ENCODE measurements at regions not wholly inside any gene's neighbourhood (a gene's known extent, or its start where the extent isn't known, plus 50 kb on each side); places are given as distances from the start of the nearest gene placed in this dataset.
A peak's percentile ranks its signal among the peaks of the same experiment; 100 is the strongest.
"Not testable (repeated sequence)": the region's sequence is repeated elsewhere in the genome, so short reads cannot be mapped to it uniquely, and the experiment has no call there.

DNA sequence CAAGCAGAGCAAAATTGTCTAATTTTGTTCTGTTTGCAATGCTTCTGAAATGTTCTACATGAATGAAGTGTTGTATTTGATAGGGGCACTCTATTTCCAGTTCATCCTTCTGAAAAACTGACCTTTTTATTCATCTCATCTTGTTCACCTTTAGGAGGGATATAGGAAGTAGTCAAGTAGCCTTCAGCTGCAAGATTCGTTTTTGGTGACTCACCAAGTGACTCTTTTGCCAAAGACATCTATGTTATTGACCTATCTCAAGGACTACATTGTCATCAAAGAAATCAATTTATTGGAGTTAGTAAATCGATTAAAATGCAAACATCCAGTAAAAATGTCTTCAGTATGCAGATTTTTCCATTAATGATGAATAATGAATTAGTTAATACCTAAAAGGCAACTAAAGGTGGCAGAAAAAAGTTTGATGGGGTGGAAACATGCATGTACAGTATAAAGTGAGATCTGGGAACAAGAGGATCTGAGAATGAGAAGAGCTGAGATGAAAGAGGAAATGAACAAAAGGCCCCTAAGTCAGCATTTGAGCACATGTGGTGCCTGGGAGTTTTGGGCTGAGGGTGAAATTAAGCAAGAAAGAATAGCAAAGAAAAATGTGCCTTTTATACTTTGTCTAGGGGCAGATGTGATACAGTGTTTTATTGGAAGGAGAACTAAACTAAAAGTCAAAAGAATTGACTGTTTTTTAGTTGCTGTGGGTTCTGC is 255.1 kb upstream of the LINC00305 start:
- no peak for DNase-seq (ENCODE audit: extremely low spot score, insufficient read length, low read depth)
- FAIRE-seq = no peak

- DNase-seq (ENCODE audit: extremely low spot score, insufficient read length, low read depth) (no peak), FAIRE-seq (no peak)
These were observed 253.7 kb upstream of the LINC00305 start for GRCh38 chr18:64402636-64403035.

DNA sequence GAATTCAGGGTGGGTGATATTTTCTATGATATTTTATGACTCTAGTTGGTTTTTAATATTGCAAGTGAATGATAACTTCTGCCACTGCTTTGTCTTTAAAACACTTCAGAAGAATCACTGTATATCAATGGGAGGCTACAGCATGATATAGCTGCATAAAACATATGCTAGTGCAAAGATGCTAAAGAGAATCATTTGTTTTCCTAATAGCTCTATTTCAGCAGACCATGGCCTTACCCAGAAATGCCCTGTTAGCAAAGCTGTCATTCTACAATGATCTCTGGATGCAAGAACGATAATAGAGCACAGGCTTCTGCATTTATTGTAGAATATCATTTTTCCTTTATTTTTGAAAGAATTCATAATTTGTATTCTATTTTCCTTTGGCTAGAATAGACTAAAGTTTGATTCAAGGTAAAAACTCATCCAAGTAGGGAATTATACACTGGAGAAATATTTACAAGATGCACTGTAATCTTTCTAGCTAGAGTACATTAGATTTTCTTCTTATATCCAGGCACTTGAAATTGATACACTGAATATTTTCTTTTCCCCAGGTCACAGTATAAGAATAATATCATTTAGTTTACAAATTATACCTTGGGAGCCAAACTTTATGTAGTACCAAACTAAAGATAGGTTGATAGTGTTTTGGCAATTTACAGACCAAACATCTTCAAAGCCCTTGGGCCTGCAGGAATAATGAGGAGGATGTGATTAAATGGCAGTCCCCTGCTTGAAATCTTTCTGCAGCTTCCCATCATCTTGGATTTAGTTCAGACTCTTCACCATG is 252.6 kb upstream of the LINC00305 start:
- DNase-seq (ENCODE audit: extremely low spot score, insufficient read length, low read depth) (no peak), FAIRE-seq (no peak)

- FAIRE-seq = no peak
These were observed 250.7 kb upstream of the LINC00305 start for GRCh38 chr18:64399566-64399965.

GRCh38 chr18:64398320-64398719 is 249.4 kb upstream of the LINC00305 start:
- FAIRE-seq (no peak), DNase-seq (ENCODE audit: extremely low spot score, insufficient read length, low read depth) (no peak)

More at GRCh38 chr18:64399566-64399965, 250.7 kb upstream of the LINC00305 start:
- no peak for DNase-seq (ENCODE audit: extremely low spot score, insufficient read length, low read depth)

- FAIRE-seq = no peak
- no peak for DNase-seq (ENCODE audit: extremely low spot score, insufficient read length, low read depth)
These were observed 243.3 kb upstream of the LINC00305 start for GRCh38 chr18:64392202-64392601.

- FAIRE-seq = no peak
These were observed 235.2 kb upstream of the LINC00305 start for GRCh38 chr18:64384101-64384500.

GRCh38 chr18:64380117-64380516 is 231.2 kb upstream of the LINC00305 start:
- FAIRE-seq (peak; percentile 64), DNase-seq (ENCODE audit: extremely low spot score, insufficient read length, low read depth) (no peak)

More at GRCh38 chr18:64384101-64384500, 235.2 kb upstream of the LINC00305 start:
- DNase-seq (ENCODE audit: extremely low spot score, insufficient read length, low read depth) = no peak

DNA sequence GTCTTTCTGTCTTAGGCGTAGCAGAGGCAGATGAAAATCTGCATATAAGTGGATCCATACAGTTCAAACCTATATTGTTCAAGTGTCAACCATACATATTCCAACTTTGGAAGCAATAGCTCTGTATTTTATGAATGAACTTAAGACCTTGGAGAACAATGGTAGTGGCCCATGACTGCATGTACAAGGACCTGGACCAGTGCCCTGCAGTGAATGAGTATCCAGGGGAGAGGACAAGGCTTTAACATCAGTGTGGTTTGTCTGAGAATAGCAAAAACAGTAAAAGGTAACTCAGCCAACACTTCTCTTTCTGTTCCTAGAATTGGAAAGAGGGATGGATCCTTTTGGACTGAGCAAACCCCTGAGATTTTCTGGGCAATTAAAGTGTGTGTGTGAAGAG is 230.8 kb upstream of the LINC00305 start:
- DNase-seq (ENCODE audit: extremely low spot score, insufficient read length, low read depth) (no peak), FAIRE-seq (peak; percentile 57)

DNA sequence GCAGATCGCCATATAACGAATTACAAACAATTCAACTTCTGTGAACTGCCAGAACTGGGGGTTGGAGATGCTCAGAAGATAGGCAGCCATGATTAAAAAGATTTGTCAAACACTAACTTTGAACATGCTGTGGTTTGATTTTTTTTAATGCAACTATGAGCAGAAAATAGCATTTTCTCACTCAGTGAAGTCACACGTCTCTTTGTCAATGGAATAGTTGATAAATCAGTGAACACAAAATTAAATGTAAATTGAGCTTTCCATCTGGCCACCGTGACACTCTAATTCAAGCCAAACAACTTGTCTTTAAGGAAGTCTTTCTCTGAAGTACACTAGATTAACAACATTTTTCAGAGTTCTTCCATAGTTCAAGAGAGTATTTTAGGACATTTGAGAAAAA is 228.6 kb upstream of the LINC00305 start:
- FAIRE-seq (no peak), DNase-seq (ENCODE audit: extremely low spot score, insufficient read length, low read depth) (no peak)

- DNase-seq (ENCODE audit: extremely low spot score, insufficient read length, low read depth) = no peak
- FAIRE-seq = no peak
These were observed 224.0 kb upstream of the LINC00305 start for GRCh38 chr18:64372850-64373249.

DNA sequence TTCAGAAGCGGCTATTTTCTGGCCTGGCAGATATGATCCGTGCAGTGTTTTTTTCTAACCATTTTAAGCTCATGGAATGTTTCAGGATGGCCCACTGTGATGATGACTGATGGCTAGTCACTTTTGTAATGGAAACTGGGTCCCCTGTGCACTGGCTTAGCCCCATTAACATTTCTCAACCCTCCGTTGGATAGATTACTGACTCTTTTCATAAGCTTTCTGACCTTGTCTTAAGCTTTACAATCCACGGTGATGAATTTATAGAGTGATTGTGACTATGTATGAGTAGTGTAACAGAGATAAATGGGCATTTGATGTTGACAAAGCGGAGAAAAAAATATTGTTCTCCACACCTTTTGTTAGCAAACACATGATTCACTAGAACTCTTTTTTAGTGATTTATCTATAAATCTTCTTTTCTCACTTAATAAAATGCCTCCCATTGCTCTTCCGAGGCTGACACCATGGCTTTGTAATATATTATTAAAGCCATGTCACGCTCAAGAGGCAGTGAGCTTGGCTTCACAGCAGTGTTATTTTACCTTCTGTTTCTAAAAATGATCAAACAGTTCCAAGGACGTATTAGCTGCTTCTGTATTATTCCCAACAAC is 221.0 kb upstream of the LINC00305 start:
- DNase-seq (ENCODE audit: extremely low spot score, insufficient read length, low read depth); FAIRE-seq: not testable (repeated sequence)

GRCh38 chr18:64365106-64365505 is 216.2 kb upstream of the LINC00305 start:
- DNase-seq (ENCODE audit: extremely low spot score, insufficient read length, low read depth) = no peak

GRCh38 chr18:64337673-64338072 is 188.8 kb upstream of the LINC00305 start:
- DNase-seq (ENCODE audit: extremely low spot score, insufficient read length, low read depth) = no peak
- no peak for FAIRE-seq

More at GRCh38 chr18:64365106-64365505, 216.2 kb upstream of the LINC00305 start:
- no peak for FAIRE-seq

GRCh38 chr18:64337018-64337417 is 188.1 kb upstream of the LINC00305 start:
- no peak for DNase-seq (ENCODE audit: extremely low spot score, insufficient read length, low read depth)
- FAIRE-seq = no peak

DNA sequence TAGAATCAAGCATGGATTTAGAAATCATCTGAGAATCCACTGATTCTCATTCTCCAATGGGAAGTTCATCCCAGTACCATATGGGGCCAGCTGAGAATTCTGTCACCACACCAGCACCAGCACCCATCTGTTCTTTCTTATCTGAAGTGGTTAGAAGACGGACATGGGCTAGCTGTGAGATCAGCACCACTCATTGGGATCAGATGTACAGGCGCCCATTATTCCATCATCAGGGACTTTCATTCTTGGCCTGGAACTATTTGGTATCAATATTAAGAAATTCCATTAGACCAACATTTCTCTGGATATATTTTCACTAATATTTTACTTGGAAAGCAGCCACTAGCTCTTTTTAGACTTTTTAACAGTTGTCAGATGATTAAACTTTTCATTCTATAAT is 185.9 kb upstream of the LINC00305 start:
- FAIRE-seq = no peak

GRCh38 chr18:64333584-64333983 is 184.7 kb upstream of the LINC00305 start:
- FAIRE-seq = no peak
- DNase-seq (ENCODE audit: extremely low spot score, insufficient read length, low read depth) = no peak

More for the DNA sequence above, 185.9 kb upstream of the LINC00305 start:
- no peak for DNase-seq (ENCODE audit: extremely low spot score, insufficient read length, low read depth)

GRCh38 chr18:64332835-64333234 is 183.9 kb upstream of the LINC00305 start:
- DNase-seq (ENCODE audit: extremely low spot score, insufficient read length, low read depth) = no peak
- FAIRE-seq = no peak

- no peak for DNase-seq (ENCODE audit: extremely low spot score, insufficient read length, low read depth)
- no peak for FAIRE-seq
These were observed 182.5 kb upstream of the LINC00305 start for GRCh38 chr18:64331419-64331818.

DNA sequence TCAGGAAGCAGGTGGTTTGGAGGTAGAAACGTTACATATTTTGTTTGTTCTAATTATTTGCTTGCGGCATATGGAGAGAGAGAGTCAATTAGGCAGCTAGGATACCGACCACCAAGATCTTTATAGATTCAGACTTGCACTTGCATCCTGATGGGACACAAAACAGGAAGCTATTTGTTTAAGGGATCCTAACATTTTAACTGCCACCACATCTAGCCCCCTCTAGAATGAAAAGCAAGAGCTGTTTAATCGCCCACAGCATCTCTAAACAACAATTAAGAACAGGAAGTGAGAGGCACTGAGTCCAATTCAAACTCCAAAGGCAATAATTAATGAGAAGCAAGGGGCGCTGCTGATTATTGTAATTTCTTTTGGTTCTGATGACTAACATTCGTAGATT is 182.0 kb upstream of the LINC00305 start:
- DNase-seq (ENCODE audit: extremely low spot score, insufficient read length, low read depth) (no peak), FAIRE-seq (no peak)

DNA sequence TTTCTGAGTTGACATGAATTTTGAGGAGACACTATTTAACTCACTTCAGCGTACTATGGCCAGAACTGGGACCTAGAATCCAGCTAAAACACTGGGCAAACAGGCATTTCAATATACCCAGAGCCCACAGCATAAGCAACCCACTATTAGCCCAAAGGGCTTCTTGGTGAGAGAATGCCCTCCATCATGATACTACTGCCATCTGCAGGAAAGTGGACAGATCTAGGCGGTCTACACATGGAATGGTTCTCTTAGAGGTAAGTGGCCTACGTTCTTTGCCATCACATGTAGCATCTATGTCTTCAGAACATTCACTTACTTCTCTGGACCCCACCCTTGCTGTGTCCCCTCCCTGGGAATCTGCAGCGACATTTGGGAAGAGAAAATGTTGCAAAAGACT is 181.3 kb upstream of the LINC00305 start:
- FAIRE-seq (no peak), DNase-seq (ENCODE audit: extremely low spot score, insufficient read length, low read depth) (no peak)

Measured in GM18507 (cell line).